Hepatocyte (in vitro differentiated cells): ENCODE measurements at regions not wholly inside any gene's neighbourhood (a gene's known extent, or its start where the extent isn't known, plus 50 kb on each side); places are given as distances from the start of the nearest gene placed in this dataset.
A peak's percentile ranks its signal among the peaks of the same experiment; 100 is the strongest.

Experiments used
- DNase-seq: peaks from one replicate; pipeline ENCODE4 v3.0.0-alpha.2; 2016; ENCODE audit warnings: low spot score
- H2AFZ ChIP-seq: fragments of 200-600 bp; sonication (generic); 2 replicates; pipeline ENCODE4 v1.6.0; 2016; ENCODE audit warnings: antibody characterized with exemption, mild to moderate bottlenecking
- H3K27ac ChIP-seq: fragments of 200-600 bp; sonication (generic); 2 replicates; pipeline ENCODE4 v1.5.1; 2016; ENCODE audit warnings: mild to moderate bottlenecking
- H3K27me3 ChIP-seq: fragments of 200-600 bp; sonication (generic); 2 replicates; pipeline ENCODE4 v1.6.1; 2016
- H3K36me3 ChIP-seq: fragments of 200-600 bp; sonication (generic); replicated peaks from 2 replicates; pipeline ENCODE4 v1.5.1; 2016; ENCODE audit warnings: low read depth; ENCODE audit not compliant: insufficient read depth
- H3K4me1 ChIP-seq: fragments of 200-600 bp; sonication (generic); 2 replicates; pipeline ENCODE4 v1.5.1; 2016; ENCODE audit warnings: mild to moderate bottlenecking, moderate library complexity; ENCODE audit not compliant: insufficient read depth
- H3K4me2 ChIP-seq: fragments of 200-600 bp; sonication (generic); 2 replicates; pipeline ENCODE4 v1.6.0; 2016
- H3K4me3 ChIP-seq: fragments of 200-600 bp; sonication (generic); 2 replicates; pipeline ENCODE4 v1.5.1; 2016; ENCODE audit warnings: mild to moderate bottlenecking
- H3K79me2 ChIP-seq: fragments of 200-600 bp; sonication (generic); 2 replicates; pipeline ENCODE4 v1.6.0; 2017; ENCODE audit warnings: mild to moderate bottlenecking
- H3K9me2 ChIP-seq: fragments of 200-600 bp; sonication (generic); replicated peaks from 2 replicates; pipeline ENCODE4 v1.6.0; 2017; ENCODE audit warnings: mild to moderate bottlenecking; ENCODE audit not compliant: insufficient read depth
- H3K9me3 ChIP-seq: fragments of 200-600 bp; sonication (generic); 2 replicates; pipeline ENCODE4 v1.5.1; 2016; ENCODE audit warnings: low read depth, mild to moderate bottlenecking
- H4K20me1 ChIP-seq: fragments of 200-600 bp; sonication (generic); 2 replicates; pipeline ENCODE4 v1.6.0; 2016; ENCODE audit warnings: mild to moderate bottlenecking; ENCODE audit not compliant: insufficient read depth, poor library complexity, severe bottlenecking
- CTCF ChIP-seq: fragments of 200-600 bp; sonication (generic); IDR thresholded peaks from 2 replicates; pipeline ENCODE4 v1.5.1; 2016; ENCODE audit warnings: antibody characterized with exemption, mild to moderate bottlenecking; ENCODE audit not compliant: poor library complexity
- EZH2 ChIP-seq: fragments of 200-600 bp; sonication (generic); IDR thresholded peaks from 2 replicates; pipeline ENCODE4 v1.6.1; 2016; ENCODE audit warnings: antibody characterized with exemption, mild to moderate bottlenecking, borderline replicate concordance
- EZH2phosphoT487 ChIP-seq: fragments of 200-600 bp; sonication (generic); IDR thresholded peaks from one replicate; pipeline ENCODE4 v1.6.1; 2018; ENCODE audit warnings: antibody characterized with exemption, mild to moderate bottlenecking, low read depth, moderate library complexity; ENCODE audit not compliant: unreplicated experiment, severe bottlenecking
- WGBS: methylation state at CpG from one replicate; pipeline ENCODE4 v1.1.6; 2016; ENCODE audit warnings: low lambda C conversion rate; ENCODE audit errors: missing lambda C conversion rate; 5-methylcytosine and 5-hydroxymethylcytosine counted together

GRCh38 chr11:27214713-27215112, 148.3 kb downstream of the CCDC34 start:
- H3K9me3 ChIP-seq = no peaks in the 10 kb centered on the region
- peaks cover 55% of the 10 kb centered on the region for H3K4me1 ChIP-seq
- H3K79me2 ChIP-seq = peaks cover 7% of the 10 kb centered on the region
- WGBS = 87% methylated on average over 5 of the region's 5 CpGs
- DNase-seq = no peak
- peak overlapping the region; percentile 5 for H3K27ac ChIP-seq
- H3K27me3 ChIP-seq = no peaks in the 10 kb centered on the region
- H3K9me2 ChIP-seq = no peaks in the 10 kb centered on the region
- no peaks in the 10 kb centered on the region for H4K20me1 ChIP-seq
- no peak overlapping the region for H2AFZ ChIP-seq
- no peaks in the 10 kb centered on the region for H3K36me3 ChIP-seq
- no peak overlapping the region for H3K4me2 ChIP-seq
- no peak overlapping the region for H3K4me3 ChIP-seq
- no peak for TF ChIP-seq CTCF
- no peak for TF ChIP-seq EZH2
- no peak for TF ChIP-seq EZH2phosphoT487

- H2AFZ ChIP-seq = no peak overlapping the region
- TF ChIP-seq CTCF (no peak), EZH2 (no peak)
- peaks cover 52% of the 10 kb centered on the region for H3K4me1 ChIP-seq
- no peaks in the 10 kb centered on the region for H4K20me1 ChIP-seq
- peak overlapping the region; percentile 82 for H3K27ac ChIP-seq
- no peaks in the 10 kb centered on the region for H3K9me2 ChIP-seq
- 8% methylated on average over 4 of the region's 4 CpGs for WGBS
- H3K79me2 ChIP-seq = peaks cover 7% of the 10 kb centered on the region
- no peaks in the 10 kb centered on the region for H3K9me3 ChIP-seq
- DNase-seq = peak; percentile 45
- H3K36me3 ChIP-seq = no peaks in the 10 kb centered on the region
- H3K27me3 ChIP-seq = no peaks in the 10 kb centered on the region
- no peak overlapping the region for H3K4me3 ChIP-seq
- H3K4me2 ChIP-seq = peak overlapping the region; percentile 15
Observed at GRCh38 chr11:27213232-27213660, 149.8 kb downstream of the CCDC34 start.

GRCh38 chr11:27212248-27212780, 150.7 kb downstream of the CCDC34 start:
- no peaks in the 10 kb centered on the region for H3K36me3 ChIP-seq
- TF ChIP-seq CTCF (no peak), EZH2phosphoT487 (no peak), EZH2 (no peak)
- 100% methylated on average over 2 of the region's 2 CpGs for WGBS
- H3K9me2 ChIP-seq = no peaks in the 10 kb centered on the region
- H2AFZ ChIP-seq = no peak overlapping the region
- H3K27me3 ChIP-seq = no peaks in the 10 kb centered on the region
- DNase-seq = no peak
- no peaks in the 10 kb centered on the region for H3K9me3 ChIP-seq
- peak overlapping the region; percentile 82 for H3K27ac ChIP-seq
- H3K4me3 ChIP-seq = no peak overlapping the region
- no peaks in the 10 kb centered on the region for H3K79me2 ChIP-seq
- H3K4me1 ChIP-seq = peaks cover 49% of the 10 kb centered on the region
- no peaks in the 10 kb centered on the region for H4K20me1 ChIP-seq
- no peak overlapping the region for H3K4me2 ChIP-seq
